Tibial artery (tissue), 4 donors: ENCODE measurements at regions not wholly inside any gene's neighbourhood (a gene's known extent, or its start where the extent isn't known, plus 50 kb on each side); places are given as distances from the start of the nearest gene placed in this dataset.

Source experiments
- DNase-seq, 2 donors: peaks; one replicate each; pipeline ENCODE4 v3.0.0-alpha.2; 2019
- H3K27ac ChIP-seq, 2 donors: fragments of 200-600 bp; sonication (generic) in 1 of 2; 1 replicate in 1 of 2; 2 replicates in 1 of 2; pipeline ENCODE4 v1.5.1; 2018 to 2019; ENCODE audit warnings: mild to moderate bottlenecking in 1 of 2
- H3K27me3 ChIP-seq, 2 donors: fragments of 200-600 bp; sonication (generic) in 1 of 2; one replicate each; pipeline versions ENCODE4 v1.5.1 to v1.6.0; 2016 to 2019
- H3K36me3 ChIP-seq, 3 donors: fragments of 200-600 bp; sonication (generic) in 2 of 3; one replicate each; pipeline ENCODE4 v1.5.1; 2016 to 2019; ENCODE audit warnings: mild to moderate bottlenecking in 2 of 3
- H3K4me1 ChIP-seq, 4 donors: fragments of 200-600 bp; sonication (generic) in 2 of 4; 1 replicate in 3 of 4; 2 replicates in 1 of 4; pipeline ENCODE4 v1.5.1; 2016 to 2019
- H3K4me3 ChIP-seq, 2 donors: fragments of 200-600 bp; sonication (generic) in 1 of 2; 1 replicate in 1 of 2; 2 replicates in 1 of 2; pipeline ENCODE4 v1.5.1; 2018 to 2019; ENCODE audit warnings: mild to moderate bottlenecking in 2 of 2
- H3K9me3 ChIP-seq, 3 donors: fragments of 200-600 bp; sonication (generic) in 1 of 3; one replicate each; pipeline ENCODE4 v1.5.1; 2016 to 2019
- CTCF ChIP-seq, 2 experiments: fragments of 200-600 bp in 1 of 2; fragments of 450-650 bp in 1 of 2; IDR thresholded peaks; one replicate each; pipeline ENCODE4 v1.5.1; 2017 to 2019; ENCODE audit warnings: antibody characterized with exemption in 2 of 2, mild to moderate bottlenecking in 1 of 2, moderate library complexity in 1 of 2
- intact Hi-C: fragments of 100-400 bp; cut with DNase I; formaldehyde crosslinking; loops from one replicate; pipeline ENCODE4 v1.15.0; 2023; ENCODE audit warnings: low total_unique reads

GRCh38 chr2:66324909-66325528 is 109.9 kb upstream of the MEIS1 start:
- peaks cover 0 to 3% of the 10 kb centered on the region in 2 donors for H3K27me3 ChIP-seq
- DNase-seq, result no peak
- H3K4me3 ChIP-seq, result no peak overlapping the region

GRCh38 chr2:66324356-66324755 is 110.6 kb upstream of the MEIS1 start:
- no peak overlapping the region for H3K4me3 ChIP-seq
- no peak overlapping the region for H3K27ac ChIP-seq
- H3K27me3 ChIP-seq, result peaks cover 0 to 3% of the 10 kb centered on the region in 2 donors
- DNase-seq, result no peak
- no peaks in the 10 kb centered on the region for H3K36me3 ChIP-seq
- no peaks in the 10 kb centered on the region for H3K9me3 ChIP-seq
- intact Hi-C loops, result no loop called here
- no peaks in the 10 kb centered on the region for H3K4me1 ChIP-seq
- no peak for TF ChIP-seq CTCF (IDR thresholded peaks at IDR 0.05)

More at GRCh38 chr2:66324909-66325528, 109.9 kb upstream of the MEIS1 start:
- no peaks in the 10 kb centered on the region for H3K36me3 ChIP-seq
- no peak for TF ChIP-seq CTCF (IDR thresholded peaks at IDR 0.05)
- no peaks in the 10 kb centered on the region for H3K4me1 ChIP-seq
- H3K9me3 ChIP-seq, result no peaks in the 10 kb centered on the region
- H3K27ac ChIP-seq, result no peak overlapping the region
- intact Hi-C loops, result no loop called here

GRCh38 chr2:66323406-66323805 is 111.5 kb upstream of the MEIS1 start:
- Histone ChIP-seq H3K4me3 (no peak overlapping the region), H3K4me1 (no peaks in the 10 kb centered on the region), H3K27me3 (peaks cover 0 to 3% of the 10 kb centered on the region in 2 donors), H3K27ac (no peak overlapping the region), H3K36me3 (no peaks in the 10 kb centered on the region), H3K9me3 (no peaks in the 10 kb centered on the region)
- intact Hi-C loops, result no loop called here
- DNase-seq, result no peak
- no peak for TF ChIP-seq CTCF (IDR thresholded peaks at IDR 0.05)

GRCh38 chr2:66322506-66323260 is 112.2 kb upstream of the MEIS1 start:
- no peaks in the 10 kb centered on the region for H3K9me3 ChIP-seq
- intact Hi-C loops, result no loop called here
- no peaks in the 10 kb centered on the region for H3K36me3 ChIP-seq
- no peak for TF ChIP-seq CTCF (IDR thresholded peaks at IDR 0.05)
- no peak overlapping the region for H3K27ac ChIP-seq
- no peaks in the 10 kb centered on the region for H3K4me1 ChIP-seq
- H3K4me3 ChIP-seq, result no peak overlapping the region
- peaks cover 0 to 3% of the 10 kb centered on the region in 2 donors for H3K27me3 ChIP-seq
- DNase-seq, result no peak

- H3K9me3 ChIP-seq, result peaks cover 0 to 5% (median 3%) of the 10 kb centered on the region in 3 donors
- DNase-seq, result no peak
- no peak for TF ChIP-seq CTCF (IDR thresholded peaks at IDR 0.05)
- H3K27me3 ChIP-seq, result no peaks in the 10 kb centered on the region
- H3K36me3 ChIP-seq, result no peaks in the 10 kb centered on the region
- no peak overlapping the region for H3K4me3 ChIP-seq
- no peaks in the 10 kb centered on the region for H3K4me1 ChIP-seq
- H3K27ac ChIP-seq, result no peak overlapping the region
- intact Hi-C loops, result no loop called here
Observed at GRCh38 chr2:66318009-66318561, 116.8 kb upstream of the MEIS1 start.
